ENCODE measurements at regions not wholly inside any gene's neighbourhood (a gene's known extent, or its start where the extent isn't known, plus 50 kb on each side); places are given as distances from the start of the nearest gene placed in this dataset.

DNA sequence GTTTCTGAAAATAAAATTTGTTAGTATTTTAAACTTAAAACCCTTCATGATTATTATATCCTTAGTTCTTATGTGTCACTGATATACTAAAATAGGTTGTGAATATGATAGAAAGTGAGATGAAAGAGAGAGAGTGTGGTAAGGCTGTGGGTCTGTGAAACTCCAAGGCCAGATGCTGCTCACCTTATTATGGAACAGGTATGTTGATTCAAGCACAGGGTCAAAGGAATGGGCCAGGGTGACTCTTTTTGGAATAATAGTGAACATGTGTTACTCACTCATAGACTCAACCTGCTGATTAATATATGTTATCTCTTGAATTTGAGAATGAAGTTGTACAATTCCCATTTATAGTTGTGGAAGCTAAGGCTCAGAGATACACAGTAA, 70.7 kb upstream of the FN1 start:
- H3K4me3 ChIP-seq (ENCODE audit: low read length in 3 of 3): no peak overlapping the region
- H3K36me3 ChIP-seq (ENCODE audit: control insufficient read depth in 2 of 3, insufficient read depth in 3 of 3, low read length in 3 of 3): no peaks in the 10 kb centered on the region
- TF ChIP-seq, protein P1, sequence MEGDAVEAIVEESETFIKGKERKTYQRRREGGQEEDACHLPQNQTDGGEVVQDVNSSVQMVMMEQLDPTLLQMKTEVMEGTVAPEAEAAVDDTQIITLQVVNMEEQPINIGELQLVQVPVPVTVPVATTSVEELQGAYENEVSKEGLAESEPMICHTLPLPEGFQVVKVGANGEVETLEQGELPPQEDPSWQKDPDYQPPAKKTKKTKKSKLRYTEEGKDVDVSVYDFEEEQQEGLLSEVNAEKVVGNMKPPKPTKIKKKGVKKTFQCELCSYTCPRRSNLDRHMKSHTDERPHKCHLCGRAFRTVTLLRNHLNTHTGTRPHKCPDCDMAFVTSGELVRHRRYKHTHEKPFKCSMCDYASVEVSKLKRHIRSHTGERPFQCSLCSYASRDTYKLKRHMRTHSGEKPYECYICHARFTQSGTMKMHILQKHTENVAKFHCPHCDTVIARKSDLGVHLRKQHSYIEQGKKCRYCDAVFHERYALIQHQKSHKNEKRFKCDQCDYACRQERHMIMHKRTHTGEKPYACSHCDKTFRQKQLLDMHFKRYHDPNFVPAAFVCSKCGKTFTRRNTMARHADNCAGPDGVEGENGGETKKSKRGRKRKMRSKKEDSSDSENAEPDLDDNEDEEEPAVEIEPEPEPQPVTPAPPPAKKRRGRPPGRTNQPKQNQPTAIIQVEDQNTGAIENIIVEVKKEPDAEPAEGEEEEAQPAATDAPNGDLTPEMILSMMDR (IDR thresholded peaks at IDR 0.05; ENCODE audit: borderline replicate concordance, extremely low read depth, insufficient read depth): no peak
- no peaks in the 10 kb centered on the region for H3K4me1 ChIP-seq (ENCODE audit: control insufficient read depth in 2 of 3, insufficient read depth in 2 of 3, low read depth in 1 of 3, low read length in 3 of 3)
- H3K9me3 ChIP-seq (ENCODE audit: control insufficient read depth in 2 of 3, insufficient read depth in 1 of 3, low read length in 3 of 3): no peaks in the 10 kb centered on the region
- DNase-seq (no peak), FAIRE-seq (no peak)
- H3K27me3 ChIP-seq (ENCODE audit: control insufficient read depth, insufficient read depth, low read length): no peaks in the 10 kb centered on the region
- intact Hi-C loops (cut with DNase I): no loop called here
- no peak overlapping the region for H3K9ac ChIP-seq (ENCODE audit: low read length in 3 of 3)
- no peak overlapping the region for H3K27ac ChIP-seq (ENCODE audit: low read depth in 2 of 2, low read length in 2 of 2)

DNA sequence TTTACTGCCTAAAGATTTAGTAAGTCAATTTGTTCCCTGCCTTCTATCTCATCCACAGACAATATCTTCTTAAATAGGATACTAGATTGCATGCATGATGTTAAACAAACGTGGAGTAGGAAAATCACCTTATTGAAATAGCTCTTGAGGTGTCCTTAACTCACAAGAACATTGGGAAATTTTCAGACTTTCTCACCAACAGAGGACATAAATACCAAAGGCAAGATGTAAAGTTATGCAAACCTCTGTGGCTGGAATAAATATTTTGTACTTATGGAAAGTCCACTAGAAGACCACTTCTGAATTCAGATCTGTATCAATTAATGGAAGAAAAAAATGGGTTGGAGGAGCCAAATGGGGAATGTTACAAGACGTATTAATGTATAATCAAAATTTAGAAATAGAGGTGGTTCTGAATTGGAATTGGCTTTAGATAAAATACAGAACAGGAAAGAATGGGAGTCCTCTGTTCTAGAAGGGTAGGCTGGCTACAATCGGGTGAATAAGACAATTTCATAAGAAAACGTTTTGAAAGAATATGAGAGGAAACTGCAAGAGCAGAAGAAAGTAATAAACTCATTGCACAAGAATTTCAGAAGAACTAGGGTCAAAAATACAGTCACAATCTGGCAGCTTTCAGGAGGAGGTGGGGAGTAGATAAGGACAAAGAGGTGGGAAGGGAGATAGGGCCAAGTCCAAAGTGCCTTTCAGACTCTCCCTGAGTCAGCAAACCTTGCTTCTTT, 69.3 kb upstream of the FN1 start:
- no peak for FAIRE-seq
- Histone ChIP-seq H3K36me3 (ENCODE audit: control insufficient read depth in 2 of 3, insufficient read depth in 3 of 3, low read length in 3 of 3) (no peaks in the 10 kb centered on the region), H3K4me1 (ENCODE audit: control insufficient read depth in 2 of 3, insufficient read depth in 2 of 3, low read depth in 1 of 3, low read length in 3 of 3) (no peaks in the 10 kb centered on the region), H3K9ac (ENCODE audit: low read length in 3 of 3) (no peak overlapping the region), H3K4me3 (ENCODE audit: low read length in 3 of 3) (no peak overlapping the region), H3K27ac (ENCODE audit: low read depth in 2 of 2, low read length in 2 of 2) (no peak overlapping the region), H3K27me3 (ENCODE audit: control insufficient read depth, insufficient read depth, low read length) (no peaks in the 10 kb centered on the region), H3K9me3 (ENCODE audit: control insufficient read depth in 2 of 3, insufficient read depth in 1 of 3, low read length in 3 of 3) (no peaks in the 10 kb centered on the region)
- TF ChIP-seq, protein P1 (IDR thresholded peaks at IDR 0.05; ENCODE audit: borderline replicate concordance, extremely low read depth, insufficient read depth): no peak
- intact Hi-C loops (cut with DNase I): no loop called here
- no peak for DNase-seq

DNA sequence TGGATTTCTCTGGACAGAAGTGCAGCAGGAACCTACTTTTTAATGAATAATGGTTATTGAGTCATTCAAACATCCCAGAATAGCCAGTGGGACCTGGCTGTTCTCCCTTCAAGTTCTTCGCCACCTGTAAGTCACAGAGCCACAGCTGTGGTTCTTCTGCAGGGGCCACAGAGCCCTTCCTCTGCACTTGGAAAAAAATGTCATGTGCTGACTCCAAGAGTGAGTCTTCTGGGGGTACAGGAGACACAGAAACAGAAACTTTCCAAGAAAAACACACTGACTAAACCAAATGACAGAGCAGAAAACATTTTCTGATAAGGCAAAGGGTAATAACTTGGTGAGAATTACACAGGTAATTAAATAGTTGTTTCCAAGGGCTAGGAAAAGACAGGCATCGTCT, 68.7 kb upstream of the FN1 start:
- Histone ChIP-seq H3K9me3 (ENCODE audit: control insufficient read depth in 2 of 3, insufficient read depth in 1 of 3, low read length in 3 of 3) (no peaks in the 10 kb centered on the region), H3K9ac (ENCODE audit: low read length in 3 of 3) (no peak overlapping the region), H3K36me3 (ENCODE audit: control insufficient read depth in 2 of 3, insufficient read depth in 3 of 3, low read length in 3 of 3) (no peaks in the 10 kb centered on the region), H3K4me1 (ENCODE audit: control insufficient read depth in 2 of 3, insufficient read depth in 2 of 3, low read depth in 1 of 3, low read length in 3 of 3) (no peaks in the 10 kb centered on the region), H3K4me3 (ENCODE audit: low read length in 3 of 3) (no peak overlapping the region), H3K27me3 (ENCODE audit: control insufficient read depth, insufficient read depth, low read length) (no peaks in the 10 kb centered on the region), H3K27ac (ENCODE audit: low read depth in 2 of 2, low read length in 2 of 2) (no peak overlapping the region)
- TF ChIP-seq, protein P1 (IDR thresholded peaks at IDR 0.05; ENCODE audit: borderline replicate concordance, extremely low read depth, insufficient read depth): no peak
- intact Hi-C loops (cut with DNase I): no loop called here
- FAIRE-seq (no peak), DNase-seq (no peak)

DNA sequence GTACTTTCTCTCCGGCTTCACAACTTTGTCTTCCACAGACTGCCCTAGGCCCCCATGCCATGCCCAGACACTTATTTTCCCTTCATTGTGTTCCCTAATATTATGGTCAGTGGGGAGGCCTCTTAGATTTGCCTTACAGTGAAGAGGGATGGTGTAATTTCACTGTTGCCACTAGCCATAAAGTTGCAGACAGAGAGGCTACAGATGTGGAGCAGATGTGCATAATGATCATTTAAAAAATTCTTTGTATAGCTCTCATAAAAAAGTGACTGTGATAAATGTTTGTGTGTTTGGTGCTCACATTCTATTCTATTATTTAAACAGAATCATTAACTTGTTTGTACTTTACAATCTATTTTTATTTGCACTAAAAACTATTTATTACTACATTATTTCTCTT, 67.5 kb upstream of the FN1 start:
- Histone ChIP-seq H3K27ac (ENCODE audit: low read depth in 2 of 2, low read length in 2 of 2) (no peak overlapping the region), H3K36me3 (ENCODE audit: control insufficient read depth in 2 of 3, insufficient read depth in 3 of 3, low read length in 3 of 3) (no peaks in the 10 kb centered on the region), H3K27me3 (ENCODE audit: control insufficient read depth, insufficient read depth, low read length) (no peaks in the 10 kb centered on the region), H3K9me3 (ENCODE audit: control insufficient read depth in 2 of 3, insufficient read depth in 1 of 3, low read length in 3 of 3) (no peaks in the 10 kb centered on the region), H3K9ac (ENCODE audit: low read length in 3 of 3) (no peak overlapping the region), H3K4me1 (ENCODE audit: control insufficient read depth in 2 of 3, insufficient read depth in 2 of 3, low read depth in 1 of 3, low read length in 3 of 3) (no peaks in the 10 kb centered on the region), H3K4me3 (ENCODE audit: low read length in 3 of 3) (no peak overlapping the region)
- no peak for FAIRE-seq
- TF ChIP-seq, protein P1 (IDR thresholded peaks at IDR 0.05; ENCODE audit: borderline replicate concordance, extremely low read depth, insufficient read depth): no peak
- intact Hi-C loops (cut with DNase I): no loop called here
- DNase-seq: no peak
